ENCODE measurements at regions not wholly inside any gene's neighbourhood (a gene's known extent, or its start where the extent isn't known, plus 50 kb on each side); places are given as distances from the start of the nearest gene placed in this dataset.

GRCh38 chr6:80543598-80544222 lies 437.2 kb downstream of the BCKDHB start (continued):
- TF ChIP-seq, protein P1, sequence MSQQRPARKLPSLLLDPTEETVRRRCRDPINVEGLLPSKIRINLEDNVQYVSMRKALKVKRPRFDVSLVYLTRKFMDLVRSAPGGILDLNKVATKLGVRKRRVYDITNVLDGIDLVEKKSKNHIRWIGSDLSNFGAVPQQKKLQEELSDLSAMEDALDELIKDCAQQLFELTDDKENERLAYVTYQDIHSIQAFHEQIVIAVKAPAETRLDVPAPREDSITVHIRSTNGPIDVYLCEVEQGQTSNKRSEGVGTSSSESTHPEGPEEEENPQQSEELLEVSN (IDR thresholded peaks at IDR 0.05) = no peak
- no peak for TF ChIP-seq TAF7 (optimal IDR thresholded peaks at IDR 0.05; ENCODE audit: borderline replicate concordance, low read depth, low read length)
- peak in 1 of 2 experiments; percentile 30; a peak in 2 of 4 replicates for TF ChIP-seq RAD21 (IDR thresholded peaks at IDR 0.05 in 1 of 2, conservative IDR thresholded peaks at IDR 0.05 in 1 of 2; ENCODE audit: low read depth in 2 of 2, low read length in 2 of 2)

Measured in H1 (cell line).